ENCODE measurements at regions not wholly inside any gene's neighbourhood (a gene's known extent, or its start where the extent isn't known, plus 50 kb on each side); places are given as distances from the start of the nearest gene placed in this dataset.

DNA sequence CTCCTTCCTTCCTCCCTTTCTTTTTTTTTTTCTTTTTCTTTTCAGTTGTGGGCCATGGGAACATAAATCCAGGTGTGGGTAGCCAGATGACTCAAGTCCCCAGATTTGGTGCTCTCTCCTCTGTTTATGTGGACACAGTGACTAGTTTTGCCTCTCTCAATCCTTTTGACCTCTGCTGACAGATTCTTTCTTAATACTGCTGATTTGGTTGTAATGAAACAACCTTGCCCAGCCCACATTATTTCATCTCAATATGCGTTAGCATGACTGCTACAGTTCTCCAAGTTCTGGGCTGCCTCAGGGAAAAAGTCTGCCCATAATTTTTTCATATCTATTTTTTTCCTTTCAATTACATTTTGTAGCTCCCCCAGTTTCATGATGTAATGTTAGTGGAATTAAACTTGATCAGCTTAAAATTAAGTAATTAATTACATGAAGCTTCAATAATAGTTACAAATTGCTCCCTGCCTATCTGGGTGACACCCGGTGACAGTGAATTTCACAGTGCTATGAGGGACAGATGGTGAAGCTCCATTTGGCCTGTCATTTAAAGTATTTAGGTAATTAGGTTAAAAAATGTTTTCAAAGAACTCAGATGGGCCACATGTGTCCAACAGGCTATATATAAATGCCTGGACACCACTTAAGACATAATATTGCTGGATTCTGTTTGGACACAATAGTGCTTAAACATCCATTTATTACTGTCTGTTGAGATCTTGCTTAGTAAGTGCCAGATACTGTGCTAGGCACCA is 118.8 kb upstream of the FRY start:
- no peak overlapping the region for H2AFZ ChIP-seq
- no peaks in the 10 kb centered on the region for H4K20me1 ChIP-seq (ENCODE audit: insufficient read depth)
- no peaks in the 10 kb centered on the region for H3F3A ChIP-seq (ENCODE audit: insufficient read depth, low read depth)
- H3K9me2 ChIP-seq (ENCODE audit: insufficient read depth) = no peaks in the 10 kb centered on the region
- H3K4me3 ChIP-seq = no peak overlapping the region
- H3K36me3 ChIP-seq (ENCODE audit: low read depth) = no peaks in the 10 kb centered on the region
- CTCF ChIA-PET = interaction anchor here (0.7 to 1.0 kb wide), 2 partner anchors 15 to 153 kb away, joined by 4 to 29 read pairs; no protein-coding TSS in a partner anchor
- H3K79me2 ChIP-seq (ENCODE audit: low read depth) = no peaks in the 10 kb centered on the region
- intact Hi-C loops (cut with micrococcal nuclease; ENCODE audit: unreplicated experiment) = loop anchor here (5.0 to 10.0 kb wide), 2 partner anchors 84 to 252 kb away; no protein-coding TSS in a partner anchor
- TF ChIP-seq, protein P1, sequence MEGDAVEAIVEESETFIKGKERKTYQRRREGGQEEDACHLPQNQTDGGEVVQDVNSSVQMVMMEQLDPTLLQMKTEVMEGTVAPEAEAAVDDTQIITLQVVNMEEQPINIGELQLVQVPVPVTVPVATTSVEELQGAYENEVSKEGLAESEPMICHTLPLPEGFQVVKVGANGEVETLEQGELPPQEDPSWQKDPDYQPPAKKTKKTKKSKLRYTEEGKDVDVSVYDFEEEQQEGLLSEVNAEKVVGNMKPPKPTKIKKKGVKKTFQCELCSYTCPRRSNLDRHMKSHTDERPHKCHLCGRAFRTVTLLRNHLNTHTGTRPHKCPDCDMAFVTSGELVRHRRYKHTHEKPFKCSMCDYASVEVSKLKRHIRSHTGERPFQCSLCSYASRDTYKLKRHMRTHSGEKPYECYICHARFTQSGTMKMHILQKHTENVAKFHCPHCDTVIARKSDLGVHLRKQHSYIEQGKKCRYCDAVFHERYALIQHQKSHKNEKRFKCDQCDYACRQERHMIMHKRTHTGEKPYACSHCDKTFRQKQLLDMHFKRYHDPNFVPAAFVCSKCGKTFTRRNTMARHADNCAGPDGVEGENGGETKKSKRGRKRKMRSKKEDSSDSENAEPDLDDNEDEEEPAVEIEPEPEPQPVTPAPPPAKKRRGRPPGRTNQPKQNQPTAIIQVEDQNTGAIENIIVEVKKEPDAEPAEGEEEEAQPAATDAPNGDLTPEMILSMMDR (conservative IDR thresholded peaks at IDR 0.05) = no peak
- TF ChIP-seq EZH2 (IDR thresholded peaks at IDR 0.05; ENCODE audit: low read depth) = no peak
- POLR2A ChIA-PET (ENCODE audit: unreplicated experiment) = interaction anchor here (0.6 kb wide), 1 partner anchor 18 kb away, joined by 3 read pairs; no protein-coding TSS in a partner anchor
- no peaks in the 10 kb centered on the region for H3K9me3 ChIP-seq (ENCODE audit: insufficient read depth, low read depth)
- peaks cover 27% of the 10 kb centered on the region for H3K4me1 ChIP-seq (replicated peaks; ENCODE audit: insufficient read depth)
- BruUV-seq (replicated peaks) = no TSS peak
- no peak overlapping the region for H3K27ac ChIP-seq
- DNase-seq = peak in 1 of 2 experiments; percentile 71
- H3K27me3 ChIP-seq (ENCODE audit: insufficient read depth, low read depth) = no peaks in the 10 kb centered on the region
- H3K4me2 ChIP-seq = no peak overlapping the region

DNA sequence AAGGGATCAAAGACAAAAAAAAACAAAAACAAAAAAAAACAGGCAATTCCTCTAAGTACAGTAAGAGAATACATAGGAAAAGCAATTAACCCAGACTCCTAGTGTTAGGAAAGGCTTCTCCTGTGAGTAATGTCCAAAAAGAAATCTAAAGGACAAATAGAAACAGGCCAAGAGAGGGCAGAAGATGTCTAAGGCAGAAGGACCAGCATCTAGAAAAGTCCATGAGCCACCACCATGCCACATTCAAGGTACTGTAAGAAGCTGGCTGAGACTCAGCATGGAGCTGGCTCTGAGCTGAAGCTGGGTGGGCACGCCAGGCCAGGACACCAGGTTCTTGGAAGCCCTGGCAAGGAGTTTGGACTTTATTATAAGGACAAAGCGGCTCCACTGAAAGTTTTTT is 118.1 kb upstream of the FRY start:
- Histone ChIP-seq H3K9me3 (ENCODE audit: insufficient read depth, low read depth) (no peaks in the 10 kb centered on the region), H3F3A (ENCODE audit: insufficient read depth, low read depth) (no peaks in the 10 kb centered on the region), H3K36me3 (ENCODE audit: low read depth) (no peaks in the 10 kb centered on the region), H3K4me2 (no peak overlapping the region), H3K79me2 (ENCODE audit: low read depth) (no peaks in the 10 kb centered on the region), H3K27ac (no peak overlapping the region), H2AFZ (no peak overlapping the region), H4K20me1 (ENCODE audit: insufficient read depth) (no peaks in the 10 kb centered on the region), H3K27me3 (ENCODE audit: insufficient read depth, low read depth) (no peaks in the 10 kb centered on the region), H3K4me1 (replicated peaks; ENCODE audit: insufficient read depth) (peaks cover 27% of the 10 kb centered on the region), H3K4me3 (no peak overlapping the region), H3K9me2 (ENCODE audit: insufficient read depth) (no peaks in the 10 kb centered on the region)
- intact Hi-C loops (cut with micrococcal nuclease; ENCODE audit: unreplicated experiment) = loop anchor here (5.0 to 10.0 kb wide), 2 partner anchors 84 to 251 kb away; no protein-coding TSS in a partner anchor
- ChIA-PET POLR2A (ENCODE audit: unreplicated experiment) (no interaction called here), CTCF (interaction anchor here (0.5 to 1.0 kb wide), 7 partner anchors 13 to 570 kb away, joined by 3 to 29 read pairs (median 6); no protein-coding TSS in a partner anchor)
- BruUV-seq (replicated peaks) = no TSS peak
- DNase-seq = no peak
- TF ChIP-seq EZH2 (IDR thresholded peaks at IDR 0.05; ENCODE audit: low read depth) = no peak
- TF ChIP-seq, protein P1 (conservative IDR thresholded peaks at IDR 0.05) = no peak

DNA sequence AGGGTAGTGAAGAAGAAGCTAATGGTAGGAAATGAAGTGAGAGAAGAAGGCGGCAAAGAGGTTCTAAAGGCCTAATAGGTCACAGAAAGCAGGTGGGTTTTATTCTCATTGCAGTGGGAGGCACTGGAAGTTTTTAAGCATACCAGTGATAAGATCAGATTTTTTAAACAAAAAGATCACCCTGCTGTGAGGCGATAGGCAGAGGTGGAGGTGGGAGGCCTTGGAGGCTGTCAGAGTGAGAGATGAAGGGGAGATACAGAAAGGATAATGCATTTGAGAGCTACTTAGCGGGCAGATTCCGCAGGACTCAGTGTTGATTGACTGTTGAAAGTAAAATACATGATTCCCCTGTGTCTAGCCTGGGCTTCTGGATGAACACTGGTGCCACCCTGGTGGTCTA is 116.7 kb upstream of the FRY start:
- no peak overlapping the region for H3K4me3 ChIP-seq

More for the DNA sequence above, 116.7 kb upstream of the FRY start:
- DNase-seq = no peak
- Histone ChIP-seq H2AFZ (no peak overlapping the region), H3K27ac (no peak overlapping the region), H3K79me2 (ENCODE audit: low read depth) (no peaks in the 10 kb centered on the region), H3K4me2 (no peak overlapping the region), H3K9me2 (ENCODE audit: insufficient read depth) (no peaks in the 10 kb centered on the region), H4K20me1 (ENCODE audit: insufficient read depth) (no peaks in the 10 kb centered on the region), H3K27me3 (ENCODE audit: insufficient read depth, low read depth) (no peaks in the 10 kb centered on the region), H3F3A (ENCODE audit: insufficient read depth, low read depth) (no peaks in the 10 kb centered on the region), H3K9me3 (ENCODE audit: insufficient read depth, low read depth) (no peaks in the 10 kb centered on the region), H3K36me3 (ENCODE audit: low read depth) (no peaks in the 10 kb centered on the region), H3K4me1 (replicated peaks; ENCODE audit: insufficient read depth) (peaks cover 16% of the 10 kb centered on the region; the same call in 1 of the 2 replicates)
- BruUV-seq (replicated peaks) = no TSS peak
- intact Hi-C loops (cut with micrococcal nuclease; ENCODE audit: unreplicated experiment) = loop anchor here (5.0 to 10.0 kb wide), 2 partner anchors 82 to 250 kb away; no protein-coding TSS in a partner anchor
- POLR2A ChIA-PET (ENCODE audit: unreplicated experiment) = no interaction called here
- CTCF ChIA-PET = no interaction called here
- TF ChIP-seq, protein P1 (conservative IDR thresholded peaks at IDR 0.05) = no peak
- TF ChIP-seq EZH2 (IDR thresholded peaks at IDR 0.05; ENCODE audit: low read depth) = no peak

All from PC-9 (cell line).